HepG2 (cell line): ENCODE measurements at regions not wholly inside any gene's neighbourhood (a gene's known extent, or its start where the extent isn't known, plus 50 kb on each side); places are given as distances from the start of the nearest gene placed in this dataset.

Experiments used
- CBX1 ChIP-seq: IDR thresholded peaks from one replicate; pipeline ENCODE4 v1.6.1; 2016; ENCODE audit warnings: antibody characterized with exemption, low read depth
- ETV5 ChIP-seq: IDR thresholded peaks from 2 replicates; pipeline ENCODE4 v1.6.1; 2018; ENCODE audit warnings: missing biosample characterization, missing genetic modification reagents, inconsistent platforms, borderline replicate concordance
- HMG20A ChIP-seq: IDR thresholded peaks from 2 replicates; pipeline ENCODE4 v1.6.1; 2016; ENCODE audit warnings: borderline replicate concordance
- HOXA3 ChIP-seq: sonication (generic); formaldehyde crosslinking; IDR thresholded peaks from 2 replicates; pipeline ENCODE4 v1.5.0; 2020; ENCODE audit warnings: missing genetic modification reagents
- MEIS2 ChIP-seq: sonication (generic); formaldehyde crosslinking; IDR thresholded peaks from 2 replicates; pipeline ENCODE4 v1.9.0; 2021; ENCODE audit warnings: mild to moderate bottlenecking, missing genetic modification reagents
- NFRKB ChIP-seq: fragments of 450-650 bp; IDR thresholded peaks from 2 replicates; pipeline ENCODE4 v1.6.1; 2017
- NR2C2 ChIP-seq: sonication (generic); formaldehyde crosslinking; IDR thresholded peaks from 2 replicates; pipeline ENCODE4 v1.4.0; 2020; ENCODE audit warnings: missing genetic modification reagents, mild to moderate bottlenecking, moderate library complexity, borderline replicate concordance
- REPIN1 ChIP-seq: sonication (generic); formaldehyde crosslinking; IDR thresholded peaks from 2 replicates; pipeline ENCODE4 v1.8.0; 2022; ENCODE audit warnings: missing genetic modification reagents, low read depth, mild to moderate bottlenecking, borderline replicate concordance
- REXO4 ChIP-seq: sonication (generic); formaldehyde crosslinking; IDR thresholded peaks from 2 replicates; pipeline ENCODE4 v1.8.0; 2022; ENCODE audit warnings: missing genetic modification reagents, mild to moderate bottlenecking, borderline replicate concordance
- SP5 ChIP-seq: IDR thresholded peaks from 2 replicates; pipeline ENCODE4 v1.6.1; 2016; ENCODE audit warnings: low read depth, borderline replicate concordance
- ZNF251 ChIP-seq: sonication (generic); formaldehyde crosslinking; IDR thresholded peaks from 2 replicates; pipeline ENCODE4 v1.9.0; 2021; ENCODE audit warnings: mild to moderate bottlenecking, missing genetic modification reagents
- ZNF263 ChIP-seq: sonication (generic); formaldehyde crosslinking; IDR thresholded peaks from 2 replicates; pipeline ENCODE4 v1.4.0; 2020; ENCODE audit warnings: missing genetic modification reagents
- ZNF30 ChIP-seq: sonication (generic); formaldehyde crosslinking; IDR thresholded peaks from 2 replicates; pipeline ENCODE4 v1.5.0; 2020; ENCODE audit warnings: mild to moderate bottlenecking, missing genetic modification reagents
- ZNF333 ChIP-seq: sonication (generic); formaldehyde crosslinking; IDR thresholded peaks from 2 replicates; pipeline ENCODE4 v1.4.0; 2020; ENCODE audit warnings: mild to moderate bottlenecking, missing genetic modification reagents, borderline replicate concordance
- ZNF501 ChIP-seq: sonication (generic); formaldehyde crosslinking; IDR thresholded peaks from 2 replicates; pipeline ENCODE4 v1.5.1; 2020; ENCODE audit warnings: mild to moderate bottlenecking, moderate library complexity, missing genetic modification reagents
- ZNF567 ChIP-seq: sonication (generic); formaldehyde crosslinking; IDR thresholded peaks from 2 replicates; pipeline ENCODE4 v1.8.1; 2023; ENCODE audit warnings: mild to moderate bottlenecking, missing genetic modification reagents, borderline replicate concordance
- ZNF790 ChIP-seq: sonication (generic); formaldehyde crosslinking; IDR thresholded peaks from 2 replicates; pipeline ENCODE4 v1.8.0; 2022; ENCODE audit warnings: missing genetic modification reagents, mild to moderate bottlenecking, borderline replicate concordance
- TF ChIP-seq, protein P1 (sequence below): sonication (generic); formaldehyde crosslinking; IDR thresholded peaks from 2 replicates; pipeline ENCODE4 v1.4.0; 2020; ENCODE audit warnings: mild to moderate bottlenecking, missing genetic modification reagents
- TF ChIP-seq, protein P2 (sequence below): sonication (generic); formaldehyde crosslinking; IDR thresholded peaks from 2 replicates; pipeline ENCODE4 v1.4.0; 2020; ENCODE audit warnings: missing genetic modification reagents, borderline replicate concordance
- TF ChIP-seq, protein P3 (sequence below): sonication (generic); formaldehyde crosslinking; IDR thresholded peaks from 2 replicates; pipeline ENCODE4 v1.8.1; 2023; ENCODE audit warnings: mild to moderate bottlenecking, missing genetic modification reagents
- TF ChIP-seq, protein P4 (sequence below): sonication (generic); formaldehyde crosslinking; IDR thresholded peaks from 2 replicates; pipeline ENCODE4 v1.5.0; 2020; ENCODE audit warnings: mild to moderate bottlenecking, low read depth, missing genetic modification reagents, borderline replicate concordance
- TF ChIP-seq, protein P5 (sequence below): IDR thresholded peaks from 2 replicates; pipeline ENCODE4 v1.6.1; 2016
- TF ChIP-seq, protein P6 (sequence below): sonication (generic); formaldehyde crosslinking; IDR thresholded peaks from 2 replicates; pipeline ENCODE4 v1.5.1; 2020; ENCODE audit warnings: missing genetic modification reagents, mild to moderate bottlenecking, borderline replicate concordance

DNA sequence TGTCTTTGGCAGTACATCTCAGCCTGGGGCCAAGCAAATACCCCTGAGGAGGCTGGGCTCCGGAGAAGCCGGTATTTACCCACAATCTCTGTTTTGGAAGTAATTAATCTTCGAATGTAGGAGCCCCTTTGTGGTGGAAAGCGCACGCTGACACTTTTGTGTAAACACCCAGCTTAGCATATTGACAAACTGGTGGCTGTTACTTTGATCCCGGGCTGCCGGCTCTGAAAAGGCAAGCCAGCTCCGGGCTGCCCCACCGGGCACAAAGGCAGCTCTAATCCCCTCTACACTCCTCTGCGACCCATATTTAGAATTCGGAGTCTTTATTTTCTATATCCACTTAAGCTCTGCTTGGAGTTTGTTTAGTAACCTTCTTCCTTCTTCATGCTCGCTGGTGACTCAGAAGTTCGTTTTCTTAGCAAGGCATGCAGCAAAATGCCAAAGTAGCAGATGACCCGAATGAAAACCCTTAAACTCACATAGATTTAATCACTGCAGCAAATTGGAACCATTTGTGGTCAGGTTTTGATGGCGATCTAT lies 144.0 kb upstream of the IRX3 start (continued):
- TF ChIP-seq NFRKB (no peak), HOXA3 (CRISPR knock-in tag) (peak; percentile 60; the same call in 1 of the 2 replicates), NR2C2 (CRISPR knock-in tag) (no peak), SP5 (peak; percentile 67; the same call in 1 of the 2 replicates), ZNF501 (CRISPR knock-in tag) (peak; percentile 69), MEIS2 (CRISPR knock-in tag) (peak; percentile 93), ZNF333 (CRISPR knock-in tag) (no peak), ETV5 (peak; percentile 38; the same call in 1 of the 2 replicates), ZNF790 (no peak), ZNF567 (CRISPR knock-in tag) (no peak), ZNF251 (no peak), ZNF263 (CRISPR knock-in tag) (0 out of 2 replicates have a peak, but pooled peaks have one; percentile 21), CBX1 (no peak), REXO4 (CRISPR knock-in tag) (no peak), HMG20A (CRISPR knock-in tag) (peak; percentile 80; the same call in 1 of the 2 replicates), REPIN1 (CRISPR knock-in tag) (no peak), ZNF30 (CRISPR knock-in tag) (no peak)
- TF ChIP-seq, protein P1, sequence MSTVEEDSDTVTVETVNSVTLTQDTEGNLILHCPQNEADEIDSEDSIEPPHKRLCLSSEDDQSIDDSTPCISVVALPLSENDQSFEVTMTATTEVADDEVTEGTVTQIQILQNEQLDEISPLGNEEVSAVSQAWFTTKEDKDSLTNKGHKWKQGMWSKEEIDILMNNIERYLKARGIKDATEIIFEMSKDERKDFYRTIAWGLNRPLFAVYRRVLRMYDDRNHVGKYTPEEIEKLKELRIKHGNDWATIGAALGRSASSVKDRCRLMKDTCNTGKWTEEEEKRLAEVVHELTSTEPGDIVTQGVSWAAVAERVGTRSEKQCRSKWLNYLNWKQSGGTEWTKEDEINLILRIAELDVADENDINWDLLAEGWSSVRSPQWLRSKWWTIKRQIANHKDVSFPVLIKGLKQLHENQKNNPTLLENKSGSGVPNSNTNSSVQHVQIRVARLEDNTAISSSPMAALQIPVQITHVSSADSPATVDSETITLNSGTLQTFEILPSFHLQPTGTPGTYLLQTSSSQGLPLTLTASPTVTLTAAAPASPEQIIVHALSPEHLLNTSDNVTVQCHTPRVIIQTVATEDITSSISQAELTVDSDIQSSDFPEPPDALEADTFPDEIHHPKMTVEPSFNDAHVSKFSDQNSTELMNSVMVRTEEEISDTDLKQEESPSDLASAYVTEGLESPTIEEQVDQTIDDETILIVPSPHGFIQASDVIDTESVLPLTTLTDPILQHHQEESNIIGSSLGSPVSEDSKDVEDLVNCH (CRISPR knock-in tag) = no peak
- TF ChIP-seq, protein P2, sequence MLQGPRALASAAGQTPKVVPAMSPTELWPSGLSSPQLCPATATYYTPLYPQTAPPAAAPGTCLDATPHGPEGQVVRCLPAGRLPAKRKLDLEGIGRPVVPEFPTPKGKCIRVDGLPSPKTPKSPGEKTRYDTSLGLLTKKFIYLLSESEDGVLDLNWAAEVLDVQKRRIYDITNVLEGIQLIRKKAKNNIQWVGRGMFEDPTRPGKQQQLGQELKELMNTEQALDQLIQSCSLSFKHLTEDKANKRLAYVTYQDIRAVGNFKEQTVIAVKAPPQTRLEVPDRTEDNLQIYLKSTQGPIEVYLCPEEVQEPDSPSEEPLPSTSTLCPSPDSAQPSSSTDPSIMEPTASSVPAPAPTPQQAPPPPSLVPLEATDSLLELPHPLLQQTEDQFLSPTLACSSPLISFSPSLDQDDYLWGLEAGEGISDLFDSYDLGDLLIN (CRISPR knock-in tag) = no peak
- TF ChIP-seq, protein P3, sequence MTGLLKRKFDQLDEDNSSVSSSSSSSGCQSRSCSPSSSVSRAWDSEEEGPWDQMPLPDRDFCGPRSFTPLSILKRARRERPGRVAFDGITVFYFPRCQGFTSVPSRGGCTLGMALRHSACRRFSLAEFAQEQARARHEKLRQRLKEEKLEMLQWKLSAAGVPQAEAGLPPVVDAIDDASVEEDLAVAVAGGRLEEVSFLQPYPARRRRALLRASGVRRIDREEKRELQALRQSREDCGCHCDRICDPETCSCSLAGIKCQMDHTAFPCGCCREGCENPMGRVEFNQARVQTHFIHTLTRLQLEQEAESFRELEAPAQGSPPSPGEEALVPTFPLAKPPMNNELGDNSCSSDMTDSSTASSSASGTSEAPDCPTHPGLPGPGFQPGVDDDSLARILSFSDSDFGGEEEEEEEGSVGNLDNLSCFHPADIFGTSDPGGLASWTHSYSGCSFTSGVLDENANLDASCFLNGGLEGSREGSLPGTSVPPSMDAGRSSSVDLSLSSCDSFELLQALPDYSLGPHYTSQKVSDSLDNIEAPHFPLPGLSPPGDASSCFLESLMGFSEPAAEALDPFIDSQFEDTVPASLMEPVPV (CRISPR knock-in tag) = no peak
- TF ChIP-seq, protein P4, sequence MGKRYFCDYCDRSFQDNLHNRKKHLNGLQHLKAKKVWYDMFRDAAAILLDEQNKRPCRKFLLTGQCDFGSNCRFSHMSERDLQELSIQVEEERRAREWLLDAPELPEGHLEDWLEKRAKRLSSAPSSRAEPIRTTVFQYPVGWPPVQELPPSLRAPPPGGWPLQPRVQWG (CRISPR knock-in tag) = no peak
- TF ChIP-seq, protein P5, sequence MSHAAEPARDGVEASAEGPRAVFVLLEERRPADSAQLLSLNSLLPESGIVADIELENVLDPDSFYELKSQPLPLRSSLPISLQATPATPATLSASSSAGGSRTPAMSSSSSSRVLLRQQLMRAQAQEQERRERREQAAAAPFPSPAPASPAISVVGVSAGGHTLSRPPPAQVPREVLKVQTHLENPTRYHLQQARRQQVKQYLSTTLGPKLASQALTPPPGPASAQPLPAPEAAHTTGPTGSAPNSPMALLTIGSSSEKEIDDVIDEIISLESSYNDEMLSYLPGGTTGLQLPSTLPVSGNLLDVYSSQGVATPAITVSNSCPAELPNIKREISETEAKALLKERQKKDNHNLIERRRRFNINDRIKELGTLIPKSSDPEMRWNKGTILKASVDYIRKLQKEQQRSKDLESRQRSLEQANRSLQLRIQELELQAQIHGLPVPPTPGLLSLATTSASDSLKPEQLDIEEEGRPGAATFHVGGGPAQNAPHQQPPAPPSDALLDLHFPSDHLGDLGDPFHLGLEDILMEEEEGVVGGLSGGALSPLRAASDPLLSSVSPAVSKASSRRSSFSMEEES (CRISPR knock-in tag) = 0 out of 2 replicates have a peak, but pooled peaks have one; percentile 25
- TF ChIP-seq, protein P6, sequence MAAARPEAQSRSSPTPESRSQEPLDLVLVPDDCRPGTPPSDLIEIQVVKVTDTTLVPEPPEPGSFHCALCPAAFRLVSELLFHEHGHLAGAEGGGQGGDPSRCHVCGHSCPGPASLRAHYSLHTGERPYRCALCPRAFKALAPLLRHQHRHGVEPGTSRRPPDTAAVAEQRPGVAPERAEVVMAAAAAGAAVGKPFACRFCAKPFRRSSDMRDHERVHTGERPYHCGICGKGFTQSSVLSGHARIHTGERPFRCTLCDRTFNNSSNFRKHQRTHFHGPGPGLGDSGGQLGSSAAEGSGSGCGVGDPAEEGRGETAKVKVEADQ (CRISPR knock-in tag) = no peak
